PC-3 (cell line): ENCODE measurements at regions not wholly inside any gene's neighbourhood (a gene's known extent, or its start where the extent isn't known, plus 50 kb on each side); places are given as distances from the start of the nearest gene placed in this dataset.

Experiments
- ATAC-seq: fragments of 200-7000 bp; cut with Tn5 transposase; 2 replicates; pipeline ENCODE4 v1.9.1; 2020; ENCODE audit warnings: mild to moderate bottlenecking, moderate library complexity
- BruUV-seq: library from RNA; stranded (reverse); fragments of 400-500 nt; replicated peaks from 2 replicates; lab custom pipeline; 2021; lab: Mats Ljungman, UMichigan
- CTCF ChIA-PET: fragments of 300-600 bp; sonication (Branson Sonifier 250); formaldehyde crosslinking; loops from one replicate; lab custom pipeline; 2022; ENCODE audit warnings: antibody characterized with exemption; lab: Charles Lee
- POLR2A ChIA-PET: fragments of 300-600 bp; sonication (Branson Sonifier 250); formaldehyde crosslinking; loops from one replicate; lab custom pipeline; 2022; ENCODE audit warnings: antibody characterized with exemption; ENCODE audit not compliant: unreplicated experiment; lab: Charles Lee
- DNase-seq: peaks from one replicate; pipeline ENCODE4 v3.0.0-alpha.2; 2015
- H2AFZ ChIP-seq: fragments of 300-600 bp; sonication (generic); 2 replicates; pipeline ENCODE4 v1.6.0; 2016; ENCODE audit warnings: antibody characterized with exemption, low read length
- H3F3A ChIP-seq: fragments of 300-600 bp; sonication (generic); one replicate; pipeline ENCODE4 v1.6.0; 2017; ENCODE audit warnings: antibody characterized with exemption, low read length, control low read depth, mild to moderate bottlenecking; ENCODE audit not compliant: unreplicated experiment
- H3K27ac ChIP-seq: fragments of 300-600 bp; sonication (generic); 2 replicates; pipeline ENCODE4 v1.5.1; 2016; ENCODE audit warnings: mild to moderate bottlenecking, low read length
- H3K27me3 ChIP-seq: fragments of 300-600 bp; sonication (generic); 2 replicates; pipeline ENCODE4 v1.6.1; 2016; ENCODE audit warnings: low read length, mixed read lengths
- H3K36me3 ChIP-seq: fragments of 300-600 bp; sonication (generic); 2 replicates; pipeline ENCODE4 v1.6.1; 2016; ENCODE audit warnings: low read depth, mixed run types, low read length, mixed read lengths
- H3K4me1 ChIP-seq: fragments of 300-600 bp; sonication (generic); 2 replicates; pipeline ENCODE4 v1.5.1; 2016; ENCODE audit warnings: low read length; ENCODE audit not compliant: insufficient read depth
- H3K4me2 ChIP-seq: fragments of 300-600 bp; sonication (generic); 2 replicates; pipeline ENCODE4 v1.6.0; 2016; ENCODE audit warnings: low read length
- H3K4me3 ChIP-seq: fragments of 300-600 bp; sonication (generic); 2 replicates; pipeline ENCODE4 v1.5.1; 2016; ENCODE audit warnings: mild to moderate bottlenecking, low read length, mixed read lengths
- H3K79me2 ChIP-seq: fragments of 300-600 bp; sonication (generic); 2 replicates; pipeline ENCODE4 v1.6.1; 2017; ENCODE audit warnings: low read length, mixed read lengths
- H3K9ac ChIP-seq: fragments of 300-600 bp; sonication (generic); 2 replicates; pipeline ENCODE4 v1.6.0; 2016; ENCODE audit warnings: mild to moderate bottlenecking, low read length
- H3K9me2 ChIP-seq: fragments of 300-600 bp; sonication (generic); replicated peaks from 2 replicates; pipeline ENCODE4 v1.6.1; 2016; ENCODE audit warnings: mixed run types, low read length, mixed read lengths
- H3K9me3 ChIP-seq: fragments of 300-600 bp; sonication (generic); 2 replicates; pipeline ENCODE4 v1.6.1; 2016; ENCODE audit warnings: low read length, mixed read lengths
- H4K20me1 ChIP-seq: fragments of 300-600 bp; sonication (generic); 2 replicates; pipeline ENCODE4 v1.6.1; 2016; ENCODE audit warnings: low read length, mixed read lengths
- EZH2 ChIP-seq: fragments of 300-600 bp; sonication (generic); IDR thresholded peaks from one replicate; pipeline ENCODE4 v1.6.1; 2017; ENCODE audit warnings: antibody characterized with exemption, mild to moderate bottlenecking, low read length; ENCODE audit not compliant: unreplicated experiment
- EZH2phosphoT487 ChIP-seq: fragments of 300-600 bp; sonication (generic); IDR thresholded peaks from 2 replicates; pipeline ENCODE4 v1.6.1; 2018; ENCODE audit warnings: mild to moderate bottlenecking, antibody characterized with exemption, low read length, borderline replicate concordance
- intact Hi-C: fragments of 100-400 bp; cut with micrococcal nuclease; formaldehyde crosslinking; loops from 2 replicates; pipeline ENCODE4 v1.9.0; 2023
- TF ChIP-seq, protein P1 (sequence below): fragments of 300-600 bp; sonication (generic); conservative IDR thresholded peaks from 2 replicates; pipeline ENCODE4 v1.5.1; 2017; ENCODE audit warnings: antibody characterized with exemption, low read depth, mild to moderate bottlenecking, low read length

DNA sequence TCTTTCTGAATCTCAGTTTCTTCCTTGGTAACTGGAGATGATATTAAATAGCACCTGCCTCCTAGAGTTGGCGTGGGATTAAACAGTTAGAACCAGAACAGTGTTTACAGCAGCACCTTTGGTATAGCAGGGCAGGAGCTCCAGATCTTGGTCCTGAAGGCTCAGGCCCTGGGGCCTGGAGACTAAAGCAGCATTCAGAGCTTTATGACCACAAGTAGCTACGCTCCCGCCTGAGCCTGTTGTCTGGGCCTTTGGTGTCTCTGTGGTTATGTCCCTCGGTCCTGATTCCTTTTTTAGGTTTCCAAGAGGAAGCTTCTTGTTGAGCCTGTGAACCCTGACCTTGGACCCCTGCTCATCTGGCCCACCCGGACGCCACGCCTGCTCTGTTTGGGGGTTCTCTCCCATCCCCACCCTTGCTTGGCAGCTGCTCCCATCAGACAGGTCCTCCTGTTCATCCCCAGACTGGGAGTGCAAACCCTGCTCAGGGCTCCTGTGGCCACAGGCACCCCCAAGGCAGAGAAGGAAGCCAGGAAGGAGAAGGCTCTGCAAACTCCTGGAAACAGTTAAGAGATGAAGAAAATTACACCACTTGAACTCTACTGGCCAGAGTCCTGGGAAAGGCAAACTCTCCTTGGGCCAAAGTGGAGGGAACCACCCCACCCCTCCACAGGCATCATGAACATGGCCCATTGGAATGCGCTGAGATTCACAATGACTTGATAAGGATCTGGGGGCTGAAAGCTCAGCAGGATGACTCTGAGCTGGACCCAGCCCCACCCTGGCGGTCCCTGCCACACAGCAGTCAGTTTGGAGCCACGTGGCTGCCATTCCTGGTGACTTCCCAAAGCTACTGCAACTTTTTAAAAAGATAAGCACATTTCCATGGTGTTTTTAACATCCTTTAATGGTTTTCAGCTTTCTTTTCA lies 50.1 kb upstream of the TMEM72 start:
- Histone ChIP-seq H3K27ac (no peak overlapping the region), H3K27me3 (no peaks in the 10 kb centered on the region), H3F3A (no peaks in the 10 kb centered on the region), H3K4me3 (no peak overlapping the region), H3K9me3 (no peaks in the 10 kb centered on the region), H3K4me1 (peaks cover 24% of the 10 kb centered on the region), H3K4me2 (no peak overlapping the region), H3K9me2 (no peaks in the 10 kb centered on the region), H3K9ac (no peak overlapping the region), H4K20me1 (no peaks in the 10 kb centered on the region), H2AFZ (no peak overlapping the region; the same call in 1 of the 2 replicates), H3K36me3 (no peaks in the 10 kb centered on the region), H3K79me2 (no peaks in the 10 kb centered on the region)
- TF ChIP-seq EZH2 (no peak), EZH2phosphoT487 (no peak)
- TF ChIP-seq, protein P1, sequence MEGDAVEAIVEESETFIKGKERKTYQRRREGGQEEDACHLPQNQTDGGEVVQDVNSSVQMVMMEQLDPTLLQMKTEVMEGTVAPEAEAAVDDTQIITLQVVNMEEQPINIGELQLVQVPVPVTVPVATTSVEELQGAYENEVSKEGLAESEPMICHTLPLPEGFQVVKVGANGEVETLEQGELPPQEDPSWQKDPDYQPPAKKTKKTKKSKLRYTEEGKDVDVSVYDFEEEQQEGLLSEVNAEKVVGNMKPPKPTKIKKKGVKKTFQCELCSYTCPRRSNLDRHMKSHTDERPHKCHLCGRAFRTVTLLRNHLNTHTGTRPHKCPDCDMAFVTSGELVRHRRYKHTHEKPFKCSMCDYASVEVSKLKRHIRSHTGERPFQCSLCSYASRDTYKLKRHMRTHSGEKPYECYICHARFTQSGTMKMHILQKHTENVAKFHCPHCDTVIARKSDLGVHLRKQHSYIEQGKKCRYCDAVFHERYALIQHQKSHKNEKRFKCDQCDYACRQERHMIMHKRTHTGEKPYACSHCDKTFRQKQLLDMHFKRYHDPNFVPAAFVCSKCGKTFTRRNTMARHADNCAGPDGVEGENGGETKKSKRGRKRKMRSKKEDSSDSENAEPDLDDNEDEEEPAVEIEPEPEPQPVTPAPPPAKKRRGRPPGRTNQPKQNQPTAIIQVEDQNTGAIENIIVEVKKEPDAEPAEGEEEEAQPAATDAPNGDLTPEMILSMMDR = no peak
- no TSS peak for BruUV-seq
- intact Hi-C loops = loop anchor here (10.0 kb wide), 1 partner anchor 476 kb away; the partner anchor contains the start of gene CXCL12
- ChIA-PET CTCF (no interaction called here), POLR2A (no interaction called here)
- peak; percentile 81 for DNase-seq
- no peak for ATAC-seq
